ENCODE measurements at regions not wholly inside any gene's neighbourhood (a gene's known extent, or its start where the extent isn't known, plus 50 kb on each side); places are given as distances from the start of the nearest gene placed in this dataset.

DNA sequence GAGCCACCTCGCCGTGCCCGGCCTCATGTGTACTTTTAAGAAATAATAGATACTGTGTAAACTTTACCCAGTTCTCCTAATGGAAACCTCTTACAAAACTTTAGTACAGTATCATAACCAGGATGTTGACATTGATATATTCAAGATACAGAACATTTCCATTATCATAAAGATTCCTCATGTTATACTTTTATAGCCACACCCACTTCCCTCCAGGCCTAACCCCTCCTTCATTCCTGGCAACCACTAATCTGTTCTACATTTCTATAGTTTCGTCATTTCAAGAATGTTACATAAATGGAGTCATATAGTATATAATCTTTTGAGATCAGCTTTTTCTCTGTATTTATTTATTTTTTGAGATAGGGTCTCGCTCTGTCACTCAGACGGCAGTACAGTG is 52.6 kb upstream of the SALL4 start:
- no peak for DNase-seq (ENCODE audit: insufficient read length, low spot score)
- TF ChIP-seq, protein P1, sequence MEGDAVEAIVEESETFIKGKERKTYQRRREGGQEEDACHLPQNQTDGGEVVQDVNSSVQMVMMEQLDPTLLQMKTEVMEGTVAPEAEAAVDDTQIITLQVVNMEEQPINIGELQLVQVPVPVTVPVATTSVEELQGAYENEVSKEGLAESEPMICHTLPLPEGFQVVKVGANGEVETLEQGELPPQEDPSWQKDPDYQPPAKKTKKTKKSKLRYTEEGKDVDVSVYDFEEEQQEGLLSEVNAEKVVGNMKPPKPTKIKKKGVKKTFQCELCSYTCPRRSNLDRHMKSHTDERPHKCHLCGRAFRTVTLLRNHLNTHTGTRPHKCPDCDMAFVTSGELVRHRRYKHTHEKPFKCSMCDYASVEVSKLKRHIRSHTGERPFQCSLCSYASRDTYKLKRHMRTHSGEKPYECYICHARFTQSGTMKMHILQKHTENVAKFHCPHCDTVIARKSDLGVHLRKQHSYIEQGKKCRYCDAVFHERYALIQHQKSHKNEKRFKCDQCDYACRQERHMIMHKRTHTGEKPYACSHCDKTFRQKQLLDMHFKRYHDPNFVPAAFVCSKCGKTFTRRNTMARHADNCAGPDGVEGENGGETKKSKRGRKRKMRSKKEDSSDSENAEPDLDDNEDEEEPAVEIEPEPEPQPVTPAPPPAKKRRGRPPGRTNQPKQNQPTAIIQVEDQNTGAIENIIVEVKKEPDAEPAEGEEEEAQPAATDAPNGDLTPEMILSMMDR (IDR thresholded peaks at IDR 0.05; ENCODE audit: insufficient read depth, missing control alignments): no peak
- no peak for FAIRE-seq
